Hypothalamus (tissue), 51 donors: ENCODE measurements at regions not wholly inside any gene's neighbourhood (a gene's known extent, or its start where the extent isn't known, plus 50 kb on each side); places are given as distances from the start of the nearest gene placed in this dataset.
"Not testable (repeated sequence)": the region's sequence is repeated elsewhere in the genome, so short reads cannot be mapped to it uniquely, and the experiment has no call there.

ENCODE experiments used
- DNase-seq, 51 donors: peaks; one replicate each; lab custom pipeline; 2025; lab: John Stamatoyannopoulos, UW

- DNase-seq, result no peak
Measured at GRCh38 chr4:20196476-20196875, 55.2 kb upstream of the SLIT2 start.

- no peak for DNase-seq
Measured at GRCh38 chr4:20195071-20195885, 56.4 kb upstream of the SLIT2 start.

GRCh38 chr4:20194123-20195013 lies 57.3 kb upstream of the SLIT2 start:
- DNase-seq, result no peak

- DNase-seq, result no peak
Measured at GRCh38 chr4:20193141-20193936, 58.4 kb upstream of the SLIT2 start.

GRCh38 chr4:20192736-20193135 lies 59.0 kb upstream of the SLIT2 start:
- DNase-seq, result no peak

GRCh38 chr4:20185103-20185502 lies 66.6 kb upstream of the SLIT2 start:
- no peak for DNase-seq

- not testable (repeated sequence) for DNase-seq
Measured at GRCh38 chr4:20183131-20183530, 68.6 kb upstream of the SLIT2 start.

- no peak for DNase-seq
Measured at GRCh38 chr4:20181926-20182325, 69.8 kb upstream of the SLIT2 start.

- DNase-seq, result no peak
Measured at GRCh38 chr4:20180509-20180908, 71.2 kb upstream of the SLIT2 start.

- no peak for DNase-seq
Measured at GRCh38 chr4:20178902-20179576, 72.7 kb upstream of the SLIT2 start.

GRCh38 chr4:20176881-20177280 lies 74.8 kb upstream of the SLIT2 start:
- DNase-seq, result no peak

GRCh38 chr4:20172070-20172760 lies 79.5 kb upstream of the SLIT2 start:
- no peak for DNase-seq

- no peak for DNase-seq
Measured at GRCh38 chr4:20166544-20166943, 85.2 kb upstream of the SLIT2 start.

- no peak for DNase-seq
Measured at GRCh38 chr4:20159516-20159915, 92.2 kb upstream of the SLIT2 start.

GRCh38 chr4:20158195-20158594 lies 93.5 kb upstream of the SLIT2 start:
- no peak for DNase-seq

- no peak for DNase-seq
Measured at GRCh38 chr4:20151436-20151835, 100.3 kb upstream of the SLIT2 start.

- not testable (repeated sequence) for DNase-seq
Measured at GRCh38 chr4:20149143-20149542, 102.6 kb upstream of the SLIT2 start.

GRCh38 chr4:20137176-20137575 lies 114.5 kb upstream of the SLIT2 start:
- no peak for DNase-seq

GRCh38 chr4:20127626-20128025 lies 124.1 kb upstream of the SLIT2 start:
- no peak for DNase-seq

- no peak for DNase-seq
Measured at GRCh38 chr4:20126906-20127305, 124.8 kb upstream of the SLIT2 start.
